AG04450 (cell line): ENCODE measurements at regions not wholly inside any gene's neighbourhood (a gene's known extent, or its start where the extent isn't known, plus 50 kb on each side); places are given as distances from the start of the nearest gene placed in this dataset.

ENCODE experiments used
- CTCF ChIA-PET: fragments of 300-600, 350-600 bp; formaldehyde crosslinking; extraction: SDS; loops from one replicate; lab custom pipeline; 2022; ENCODE audit warnings: antibody characterized with exemption, inconsistent platforms; lab: Charles Lee
- POLR2A ChIA-PET: fragments of 350-600 bp; formaldehyde crosslinking; extraction: SDS; loops from one replicate; lab custom pipeline; 2021; ENCODE audit warnings: antibody characterized with exemption, inconsistent platforms; lab: Yijun Ruan, JAX
- DNase-seq: peaks from one replicate; pipeline ENCODE4 v3.0.0-alpha.2; 2011; ENCODE audit warnings: low read depth, low spot score
- H3K27ac ChIP-seq: one replicate; pipeline ENCODE4 v1.5.1; 2012; ENCODE audit warnings: low read depth, low read length, control low read depth
- H3K27me3 ChIP-seq: one replicate; pipeline ENCODE4 v1.6.0; 2012; ENCODE audit warnings: low read length; ENCODE audit not compliant: control insufficient read depth, insufficient read depth
- H3K4me3 ChIP-seq: 2 replicates; pipeline ENCODE4 v1.5.1; 2011; ENCODE audit warnings: mild to moderate bottlenecking, low read depth, low read length, control low read depth
- H3K9me3 ChIP-seq: 2 replicates; pipeline ENCODE4 v1.5.1; 2012; ENCODE audit warnings: low read length; ENCODE audit not compliant: control insufficient read depth, insufficient read depth
- CTCF ChIP-seq: IDR thresholded peaks from 2 replicates; pipeline ENCODE4 v1.5.1; 2011; ENCODE audit warnings: low read depth, low read length, control low read depth, inconsistent platforms

GRCh38 chr6:41462033-41462432 lies 84.1 kb upstream of the FOXP4 start:
- Histone ChIP-seq H3K4me3 (no peak overlapping the region), H3K9me3 (no peaks in the 10 kb centered on the region), H3K27ac (no peak overlapping the region), H3K27me3 (peaks cover 6% of the 10 kb centered on the region)
- ChIA-PET POLR2A (interaction anchor here (0.6 to 1.3 kb wide), 3 partner anchors 8 to 69 kb away, joined by 3 to 4 read pairs (median 3); no protein-coding TSS in a partner anchor), CTCF (interaction anchor here (0.7 to 2.5 kb wide), 8 partner anchors 18 to 244 kb away, joined by 3 to 16 read pairs (median 6); no protein-coding TSS in a partner anchor)
- no peak for TF ChIP-seq CTCF
- DNase-seq, result no peak

DNA sequence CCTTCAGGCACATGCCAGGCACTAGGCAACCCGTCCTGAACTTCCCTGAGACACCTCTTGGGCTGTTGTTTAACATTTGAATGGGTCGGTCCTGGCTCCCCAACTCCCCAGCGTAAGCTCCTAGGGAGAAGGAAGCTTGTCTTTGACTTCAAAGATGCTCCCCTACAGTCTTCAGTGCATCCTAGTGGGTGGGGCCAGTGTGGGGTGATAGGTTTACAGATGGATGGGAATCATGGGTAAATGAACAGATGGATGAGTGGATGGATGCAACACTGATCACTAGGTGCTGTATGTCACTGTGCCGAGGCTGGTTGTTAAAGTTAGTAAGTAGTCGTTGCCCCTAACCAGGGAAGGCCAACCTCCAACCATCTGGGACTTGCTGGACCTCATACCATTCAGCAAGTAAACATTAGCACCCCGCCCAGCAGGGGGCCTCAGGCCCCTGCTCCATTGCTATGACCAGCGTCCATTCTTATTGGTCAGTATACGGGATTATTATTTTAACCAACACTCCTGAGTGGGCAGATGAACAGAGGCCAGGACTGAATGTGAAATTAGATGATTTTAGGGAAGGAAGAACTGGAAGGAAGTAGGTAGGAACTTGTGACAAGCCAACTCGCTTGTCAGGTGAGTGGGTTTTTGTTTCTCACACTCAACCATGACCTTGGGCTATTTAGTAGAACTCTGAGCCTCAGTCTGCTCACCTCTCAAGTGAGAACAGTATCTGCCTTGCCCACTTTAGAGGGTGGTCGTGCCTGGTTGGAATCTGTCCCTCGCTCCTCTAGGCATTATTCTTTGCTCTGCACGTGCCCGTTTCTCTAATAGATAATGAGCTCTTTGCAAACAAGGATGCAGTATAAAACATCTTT lies 82.9 kb upstream of the FOXP4 start:
- ChIA-PET POLR2A (no interaction called here), CTCF (interaction anchor here (0.6 to 2.5 kb wide), 19 partner anchors 9 to 220 kb away, joined by 3 to 16 read pairs (median 5); no protein-coding TSS in a partner anchor)

GRCh38 chr6:41464019-41464418 lies 82.2 kb upstream of the FOXP4 start:
- DNase-seq, result no peak
- Histone ChIP-seq H3K27me3 (no peaks in the 10 kb centered on the region), H3K27ac (no peak overlapping the region), H3K9me3 (no peaks in the 10 kb centered on the region), H3K4me3 (no peak overlapping the region)
- ChIA-PET CTCF (interaction anchor here (0.6 to 2.5 kb wide), 13 partner anchors 8 to 186 kb away, joined by 3 to 16 read pairs (median 3); no protein-coding TSS in a partner anchor), POLR2A (no interaction called here)
- no peak for TF ChIP-seq CTCF

More for the DNA sequence above, 82.9 kb upstream of the FOXP4 start:
- Histone ChIP-seq H3K27me3 (peaks cover 1% of the 10 kb centered on the region), H3K27ac (no peak overlapping the region), H3K9me3 (no peaks in the 10 kb centered on the region), H3K4me3 (no peak overlapping the region)
- peak; percentile 30 for DNase-seq
- TF ChIP-seq CTCF, result peak; percentile 85

DNA sequence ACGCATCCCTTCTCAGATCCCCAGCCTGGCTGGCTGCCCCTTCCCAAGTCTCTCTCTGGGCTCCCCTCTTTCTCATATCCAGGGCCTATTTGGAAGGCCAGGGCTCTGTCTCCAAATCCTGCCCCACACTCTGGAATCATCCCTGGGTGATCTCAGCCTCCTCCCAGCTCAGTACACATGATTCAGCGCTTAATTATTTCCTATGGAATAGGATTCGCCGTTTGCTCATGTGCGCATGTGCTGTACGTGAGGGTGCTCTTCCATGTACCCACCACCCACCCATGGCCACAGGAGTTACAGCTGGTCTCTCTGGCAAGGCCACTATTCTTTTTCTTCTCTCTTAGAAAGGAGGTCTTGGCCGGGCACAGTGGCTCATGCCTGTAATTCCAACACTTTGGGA lies 81.7 kb upstream of the FOXP4 start:
- Histone ChIP-seq H3K27me3 (no peaks in the 10 kb centered on the region), H3K4me3 (no peak overlapping the region), H3K27ac (no peak overlapping the region), H3K9me3 (no peaks in the 10 kb centered on the region)
- POLR2A ChIA-PET, result no interaction called here
- no peak for TF ChIP-seq CTCF
- CTCF ChIA-PET, result interaction anchor here (0.9 to 2.5 kb wide), 6 partner anchors 8 to 185 kb away, joined by 3 to 16 read pairs (median 4); no protein-coding TSS in a partner anchor
- no peak for DNase-seq
